ENCODE measurements at regions not wholly inside any gene's neighbourhood (a gene's known extent, or its start where the extent isn't known, plus 50 kb on each side); places are given as distances from the start of the nearest gene placed in this dataset.
"Not testable (repeated sequence)": the region's sequence is repeated elsewhere in the genome, so short reads cannot be mapped to it uniquely, and the experiment has no call there.

GRCh38 chr2:150204451-150204850, 283.0 kb downstream of the RND3 start:
- TF ChIP-seq ZFX (IDR thresholded peaks at IDR 0.05) (no peak), CTCF (conservative IDR thresholded peaks at IDR 0.05) (no peak)
- no peak overlapping the region for H3K27ac ChIP-seq

GRCh38 chr2:150194816-150195215, 292.7 kb downstream of the RND3 start:
- not testable (repeated sequence) for H3K27ac ChIP-seq

- no peak for TF ChIP-seq CTCF (conservative IDR thresholded peaks at IDR 0.05)
- no peak for TF ChIP-seq ZFX (IDR thresholded peaks at IDR 0.05)
- H3K27ac ChIP-seq, result no peak overlapping the region
These were observed 294.8 kb downstream of the RND3 start for GRCh38 chr2:150192701-150193100.

GRCh38 chr2:150191349-150191748, 296.1 kb downstream of the RND3 start:
- no peak overlapping the region for H3K27ac ChIP-seq
- no peak for TF ChIP-seq ZFX (IDR thresholded peaks at IDR 0.05)
- TF ChIP-seq CTCF (conservative IDR thresholded peaks at IDR 0.05), result no peak

- H3K27ac ChIP-seq, result no peak overlapping the region
- TF ChIP-seq ZFX (IDR thresholded peaks at IDR 0.05) (no peak), CTCF (conservative IDR thresholded peaks at IDR 0.05) (no peak)
These were observed 296.9 kb downstream of the RND3 start for GRCh38 chr2:150190546-150190945.

- no peak overlapping the region for H3K27ac ChIP-seq
- TF ChIP-seq CTCF (conservative IDR thresholded peaks at IDR 0.05) (no peak), ZFX (IDR thresholded peaks at IDR 0.05) (no peak)
These were observed 298.7 kb downstream of the RND3 start for GRCh38 chr2:150188800-150189199.

- H3K27ac ChIP-seq, result no peak overlapping the region
- TF ChIP-seq ZFX (IDR thresholded peaks at IDR 0.05) (no peak), CTCF (conservative IDR thresholded peaks at IDR 0.05) (peak; percentile 38)
These were observed 299.3 kb downstream of the RND3 start for GRCh38 chr2:150188177-150188576.

GRCh38 chr2:150182566-150183235, 304.8 kb downstream of the RND3 start:
- TF ChIP-seq CTCF (conservative IDR thresholded peaks at IDR 0.05) (no peak), ZFX (IDR thresholded peaks at IDR 0.05) (no peak)
- no peak overlapping the region for H3K27ac ChIP-seq

All from C4-2B (cell line).